Activated CD8-positive, alpha-beta T cell treated with anti-CD3 and anti-CD28 coated beads for 36 hours (primary cell): ENCODE measurements at regions not wholly inside any gene's neighbourhood (a gene's known extent, or its start where the extent isn't known, plus 50 kb on each side); places are given as distances from the start of the nearest gene placed in this dataset.

Experiments used
- ATAC-seq: fragments of 200-7000 bp; cut with Tn5 transposase; one replicate; pipeline ENCODE4 v1.10.0; 2021; ENCODE audit warnings: mild to moderate bottlenecking, moderate library complexity
- CTCF ChIA-PET: fragments of 350-600 bp; sonication (Branson Sonifier 250); formaldehyde crosslinking; loops from one replicate; lab custom pipeline; 2021; ENCODE audit warnings: antibody characterized with exemption; lab: Charles Lee
- POLR2A ChIA-PET: fragments of 350-600 bp; sonication (Branson Sonifier 250); formaldehyde crosslinking; loops from one replicate; lab custom pipeline; 2021; ENCODE audit warnings: antibody characterized with exemption; lab: Charles Lee
- DNase-seq: peaks from one replicate; pipeline ENCODE4 v3.0.0-alpha.2; 2020
- H3K27ac Mint-ChIP-seq: one replicate; pipeline ENCODE4 v1.8.0; 2021; ENCODE audit warnings: mild to moderate bottlenecking, mixed read lengths
- H3K27me3 Mint-ChIP-seq: one replicate; pipeline ENCODE4 v1.8.0; 2021; ENCODE audit warnings: mixed read lengths
- H3K36me3 Mint-ChIP-seq: one replicate; pipeline ENCODE4 v1.8.0; 2021; ENCODE audit warnings: low read depth, mixed read lengths
- H3K4me1 Mint-ChIP-seq: one replicate; pipeline ENCODE4 v1.8.0; 2021; ENCODE audit warnings: low read depth, mixed read lengths
- H3K4me3 Mint-ChIP-seq: one replicate; pipeline ENCODE4 v1.8.0; 2021; ENCODE audit warnings: mild to moderate bottlenecking, moderate library complexity, mixed read lengths
- H3K9me3 Mint-ChIP-seq: one replicate; pipeline ENCODE4 v1.8.0; 2021; ENCODE audit warnings: mixed read lengths
- CTCF ChIP-seq: fragments of 200-600 bp; IDR thresholded peaks from one replicate; pipeline ENCODE4 v1.8.0; 2022; ENCODE audit warnings: antibody characterized with exemption, mild to moderate bottlenecking
- intact Hi-C: fragments of 100-400 bp; cut with micrococcal nuclease; formaldehyde crosslinking; loops from one replicate; pipeline ENCODE4 v1.10.0; 2022

- ChIA-PET CTCF (no interaction called here), POLR2A (no interaction called here)
- TF ChIP-seq CTCF: no peak
- DNase-seq (no peak), ATAC-seq (no peak)
- no peak overlapping the region for H3K27ac Mint-ChIP-seq
- intact Hi-C loops: no loop called here
- peaks cover 9% of the 10 kb centered on the region for H3K27me3 Mint-ChIP-seq
- no peak overlapping the region for H3K4me3 Mint-ChIP-seq
- no peaks in the 10 kb centered on the region for H3K9me3 Mint-ChIP-seq
- H3K36me3 Mint-ChIP-seq: no peaks in the 10 kb centered on the region
- peaks cover 10% of the 10 kb centered on the region for H3K4me1 Mint-ChIP-seq
These were observed 94.9 kb downstream of the PCDH1 start for GRCh38 chr5:141783005-141783946.

GRCh38 chr5:141781910-141782309 lies 96.3 kb downstream of the PCDH1 start:
- peaks cover 10% of the 10 kb centered on the region for H3K4me1 Mint-ChIP-seq
- no peak for ATAC-seq
- intact Hi-C loops: no loop called here

GRCh38 chr5:141780952-141781781 lies 97.0 kb downstream of the PCDH1 start:
- no peak for ATAC-seq
- intact Hi-C loops: no loop called here

More at GRCh38 chr5:141781910-141782309, 96.3 kb downstream of the PCDH1 start:
- Mint-ChIP-seq H3K27me3 (peaks cover 2% of the 10 kb centered on the region), H3K4me3 (no peak overlapping the region), H3K36me3 (no peaks in the 10 kb centered on the region), H3K27ac (no peak overlapping the region), H3K9me3 (no peaks in the 10 kb centered on the region)
- TF ChIP-seq CTCF: no peak
- CTCF ChIA-PET: interaction anchor here (1.3 to 1.8 kb wide), 2 partner anchors 24 to 98 kb away, joined by 5 to 6 read pairs; no protein-coding TSS in a partner anchor
- no peak for DNase-seq
- POLR2A ChIA-PET: no interaction called here

GRCh38 chr5:141780240-141780951 lies 97.8 kb downstream of the PCDH1 start:
- Mint-ChIP-seq H3K27me3 (peaks cover 2% of the 10 kb centered on the region), H3K4me3 (no peak overlapping the region), H3K27ac (no peak overlapping the region), H3K4me1 (peaks cover 10% of the 10 kb centered on the region), H3K36me3 (no peaks in the 10 kb centered on the region), H3K9me3 (no peaks in the 10 kb centered on the region)
- ChIA-PET CTCF (interaction anchor here (0.8 to 1.9 kb wide), 3 partner anchors 30 to 180 kb away, joined by 3 to 6 read pairs (median 4); no protein-coding TSS in a partner anchor), POLR2A (no interaction called here)
- TF ChIP-seq CTCF: no peak
- intact Hi-C loops: no loop called here
- ATAC-seq (no peak), DNase-seq (no peak)

More at GRCh38 chr5:141780952-141781781, 97.0 kb downstream of the PCDH1 start:
- no peak overlapping the region for H3K27ac Mint-ChIP-seq
- peaks cover 10% of the 10 kb centered on the region for H3K4me1 Mint-ChIP-seq
- H3K36me3 Mint-ChIP-seq: no peaks in the 10 kb centered on the region
- no peak for TF ChIP-seq CTCF
- H3K4me3 Mint-ChIP-seq: no peak overlapping the region
- ChIA-PET CTCF (interaction anchor here (0.8 to 1.8 kb wide), 3 partner anchors 24 to 99 kb away, joined by 3 to 6 read pairs (median 5); no protein-coding TSS in a partner anchor), POLR2A (no interaction called here)
- H3K27me3 Mint-ChIP-seq: peaks cover 2% of the 10 kb centered on the region
- H3K9me3 Mint-ChIP-seq: no peaks in the 10 kb centered on the region
- DNase-seq: no peak
